VCaP (cell line): ENCODE measurements at regions not wholly inside any gene's neighbourhood (a gene's known extent, or its start where the extent isn't known, plus 50 kb on each side); places are given as distances from the start of the nearest gene placed in this dataset.

Experiments used
- H3K27ac ChIP-seq: fragments of 450-650 bp; 2 replicates; pipeline ENCODE4 v1.5.1; 2017
- TF ChIP-seq, protein P1 (sequence below): fragments of 450-650 bp; conservative IDR thresholded peaks from 2 replicates; pipeline ENCODE4 v1.5.1; 2017; ENCODE audit warnings: mild to moderate bottlenecking, moderate library complexity

DNA sequence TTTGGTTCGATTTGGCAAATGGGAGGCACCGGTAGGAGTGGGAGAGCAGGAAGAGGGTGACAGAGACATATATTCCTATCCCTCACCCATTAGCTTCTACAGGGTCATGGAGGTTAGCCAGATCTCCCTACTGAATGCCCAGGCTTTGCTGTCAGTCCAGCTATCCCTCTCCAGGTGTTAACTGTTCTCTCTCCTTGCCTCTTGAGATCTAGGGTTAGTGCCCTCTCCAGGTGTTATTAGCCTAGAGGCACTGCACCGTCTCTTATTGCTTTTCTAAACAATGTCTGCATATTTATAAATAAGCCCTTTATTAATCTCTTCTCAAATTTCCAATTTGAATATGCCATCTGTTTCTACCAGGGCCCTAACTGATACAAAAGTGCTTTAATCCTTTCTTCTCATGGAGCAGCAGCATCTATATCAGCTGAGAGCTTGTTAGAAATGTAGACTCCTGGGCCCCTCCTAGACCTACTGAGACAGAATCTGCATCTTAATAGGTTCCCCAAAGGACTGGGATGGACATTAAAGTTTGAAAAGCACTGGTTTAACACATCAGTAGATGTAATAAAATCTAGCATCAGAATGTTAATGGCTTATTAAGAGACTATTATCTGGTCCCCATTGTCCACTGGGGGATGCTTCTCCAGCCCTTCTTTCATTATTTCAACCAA lies 322.5 kb upstream of the SLC24A2 start:
- H3K27ac ChIP-seq: no peak overlapping the region

DNA sequence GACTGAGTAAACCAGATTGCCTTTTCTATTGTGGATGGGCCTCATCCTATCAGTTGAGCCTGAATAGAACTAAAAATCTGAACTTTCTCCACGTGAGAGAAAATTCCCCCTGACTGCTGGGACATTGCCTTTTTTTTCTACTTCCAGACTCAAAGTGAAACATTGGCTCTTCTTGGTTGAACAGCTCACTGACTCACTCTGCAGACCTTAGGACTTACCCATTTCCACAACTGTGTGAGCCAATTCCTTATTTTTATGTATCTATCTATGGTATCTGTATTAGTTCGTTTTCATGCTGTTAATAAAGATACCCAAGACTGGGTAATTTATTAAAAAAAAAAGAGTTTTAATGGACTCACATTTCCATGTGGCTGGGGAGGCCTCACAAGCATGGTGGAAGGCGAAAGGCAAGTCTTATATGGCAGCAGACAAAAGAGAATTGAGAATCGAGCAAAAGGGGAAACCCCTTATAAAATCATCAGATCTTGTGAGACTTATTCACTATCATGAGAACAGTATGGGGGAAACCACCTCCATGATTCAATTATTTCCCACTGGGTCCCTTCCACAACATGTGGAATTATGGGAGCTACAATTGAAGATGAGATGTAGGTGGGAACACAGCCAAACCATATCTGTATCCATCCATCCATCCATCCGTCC lies 306.7 kb upstream of the SLC24A2 start:
- H3K27ac ChIP-seq: no peak overlapping the region
- TF ChIP-seq, protein P1, sequence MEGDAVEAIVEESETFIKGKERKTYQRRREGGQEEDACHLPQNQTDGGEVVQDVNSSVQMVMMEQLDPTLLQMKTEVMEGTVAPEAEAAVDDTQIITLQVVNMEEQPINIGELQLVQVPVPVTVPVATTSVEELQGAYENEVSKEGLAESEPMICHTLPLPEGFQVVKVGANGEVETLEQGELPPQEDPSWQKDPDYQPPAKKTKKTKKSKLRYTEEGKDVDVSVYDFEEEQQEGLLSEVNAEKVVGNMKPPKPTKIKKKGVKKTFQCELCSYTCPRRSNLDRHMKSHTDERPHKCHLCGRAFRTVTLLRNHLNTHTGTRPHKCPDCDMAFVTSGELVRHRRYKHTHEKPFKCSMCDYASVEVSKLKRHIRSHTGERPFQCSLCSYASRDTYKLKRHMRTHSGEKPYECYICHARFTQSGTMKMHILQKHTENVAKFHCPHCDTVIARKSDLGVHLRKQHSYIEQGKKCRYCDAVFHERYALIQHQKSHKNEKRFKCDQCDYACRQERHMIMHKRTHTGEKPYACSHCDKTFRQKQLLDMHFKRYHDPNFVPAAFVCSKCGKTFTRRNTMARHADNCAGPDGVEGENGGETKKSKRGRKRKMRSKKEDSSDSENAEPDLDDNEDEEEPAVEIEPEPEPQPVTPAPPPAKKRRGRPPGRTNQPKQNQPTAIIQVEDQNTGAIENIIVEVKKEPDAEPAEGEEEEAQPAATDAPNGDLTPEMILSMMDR: no peak

More for the DNA sequence above, 322.5 kb upstream of the SLC24A2 start:
- TF ChIP-seq, protein P1: no peak

DNA sequence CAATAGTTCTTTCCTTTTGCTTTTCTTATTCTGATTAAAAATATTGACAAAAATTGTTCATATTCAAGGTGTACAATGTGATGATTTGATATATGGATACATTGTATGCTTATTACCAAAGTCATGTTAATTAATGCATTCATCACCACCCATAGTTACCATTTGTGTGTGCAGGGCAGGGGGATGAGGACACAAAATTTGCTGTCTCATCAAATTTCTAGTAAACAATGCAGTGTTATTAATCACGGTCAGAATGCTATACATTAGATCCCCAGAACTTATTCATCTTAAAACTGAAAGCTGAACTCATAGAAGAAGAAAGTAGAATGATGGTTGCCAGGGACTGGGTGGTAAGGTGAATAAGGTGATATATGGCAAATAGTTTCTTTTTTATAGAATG lies 303.7 kb upstream of the SLC24A2 start:
- TF ChIP-seq, protein P1: no peak
- H3K27ac ChIP-seq: no peak overlapping the region

DNA sequence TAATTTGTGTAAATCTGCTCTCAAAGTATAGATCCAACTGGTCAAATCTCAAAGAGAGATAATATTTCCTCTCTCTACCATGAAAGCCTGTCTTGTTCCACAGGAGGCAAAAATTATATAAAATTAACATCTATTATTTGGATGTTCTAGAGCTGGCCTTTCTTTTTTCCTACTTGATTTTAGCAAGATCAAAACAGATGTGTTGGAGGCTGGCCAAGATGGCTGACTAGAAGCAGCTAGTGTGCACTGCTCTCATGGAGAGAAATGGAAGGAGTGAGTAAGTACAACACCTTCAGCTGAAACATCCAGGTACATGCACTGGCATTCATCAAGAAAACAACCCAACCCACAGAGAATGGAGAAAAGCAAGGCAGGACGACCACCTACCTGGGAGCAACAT lies 298.6 kb upstream of the SLC24A2 start:
- TF ChIP-seq, protein P1: no peak
- H3K27ac ChIP-seq: no peak overlapping the region

DNA sequence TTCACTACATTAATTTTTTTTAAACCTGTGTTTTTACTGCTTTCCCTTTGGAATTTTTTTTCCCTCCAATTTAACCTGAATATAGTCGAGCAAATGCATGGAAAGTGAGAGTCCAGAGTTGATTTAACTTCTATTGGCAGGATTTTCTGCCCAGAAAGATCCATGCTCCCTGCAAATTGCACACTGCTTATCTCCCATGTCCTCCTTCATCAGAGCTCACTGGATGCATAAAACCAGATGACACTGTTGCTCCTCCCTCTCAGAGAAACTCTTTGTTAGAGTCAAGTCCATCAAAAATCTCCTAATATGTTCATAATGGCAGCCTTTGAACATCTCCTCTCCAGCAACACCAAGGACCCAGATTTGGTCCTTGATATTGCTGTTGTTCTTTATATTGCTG lies 297.0 kb upstream of the SLC24A2 start:
- H3K27ac ChIP-seq: no peak overlapping the region

DNA sequence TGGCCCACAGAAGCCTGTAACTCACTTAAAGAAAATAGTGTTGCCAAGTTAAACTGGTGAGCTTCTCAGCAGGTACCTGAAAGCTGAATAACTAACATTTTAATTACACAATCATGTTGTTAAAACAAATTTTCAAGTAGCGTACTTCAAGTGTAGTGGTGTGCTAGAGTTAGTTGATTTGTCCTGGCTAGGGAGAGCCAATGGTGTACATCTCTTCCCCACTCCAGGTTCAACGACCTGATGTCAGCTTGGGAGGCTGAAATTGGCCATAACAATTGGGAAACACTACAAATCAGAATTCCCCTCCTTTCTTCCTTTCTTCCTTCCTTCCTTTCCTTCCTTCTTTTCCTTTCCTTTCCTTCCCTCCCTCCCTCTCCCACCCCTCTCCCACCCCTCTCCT lies 295.3 kb upstream of the SLC24A2 start:
- TF ChIP-seq, protein P1: no peak
- H3K27ac ChIP-seq: no peak overlapping the region

More for the DNA sequence above, 297.0 kb upstream of the SLC24A2 start:
- TF ChIP-seq, protein P1: no peak

DNA sequence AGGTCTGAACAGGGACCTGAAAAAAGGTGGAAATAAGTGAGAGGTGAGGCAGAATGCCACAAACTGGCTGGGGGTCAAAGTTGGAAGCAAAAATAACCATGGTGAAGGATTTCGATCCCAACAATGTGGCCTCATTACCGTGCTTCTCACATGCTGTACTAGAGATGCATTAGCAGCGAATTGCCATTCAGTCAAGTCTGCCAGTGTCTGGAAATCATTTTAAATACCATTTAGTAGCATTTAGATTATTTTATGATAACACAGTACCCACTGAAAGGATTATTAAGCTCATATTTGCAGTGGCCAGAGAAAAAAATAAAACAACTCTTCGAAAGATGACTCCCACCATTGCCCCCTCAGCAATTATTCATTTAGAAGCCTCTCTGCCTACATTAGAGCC lies 294.6 kb upstream of the SLC24A2 start:
- H3K27ac ChIP-seq: no peak overlapping the region
- TF ChIP-seq, protein P1: no peak
